NT2/D1 (cell line): ENCODE measurements at regions not wholly inside any gene's neighbourhood (a gene's known extent, or its start where the extent isn't known, plus 50 kb on each side); places are given as distances from the start of the nearest gene placed in this dataset.
"Not testable (repeated sequence)": the region's sequence is repeated elsewhere in the genome, so short reads cannot be mapped to it uniquely, and the experiment has no call there.

ENCODE experiments used
- SUZ12 ChIP-seq: IDR thresholded peaks from 2 replicates; pipeline ENCODE4 v1.6.1; 2011; ENCODE audit not compliant: insufficient read length, insufficient read depth; ENCODE audit errors: extremely low read depth
- YY1 ChIP-seq: IDR thresholded peaks from 2 replicates; pipeline ENCODE4 v1.6.1; 2011; ENCODE audit not compliant: insufficient read length, insufficient read depth
- ZNF274 ChIP-seq: IDR thresholded peaks from 2 replicates; pipeline ENCODE4 v1.6.1; 2011; ENCODE audit warnings: mild to moderate bottlenecking, low read depth, low read length

DNA sequence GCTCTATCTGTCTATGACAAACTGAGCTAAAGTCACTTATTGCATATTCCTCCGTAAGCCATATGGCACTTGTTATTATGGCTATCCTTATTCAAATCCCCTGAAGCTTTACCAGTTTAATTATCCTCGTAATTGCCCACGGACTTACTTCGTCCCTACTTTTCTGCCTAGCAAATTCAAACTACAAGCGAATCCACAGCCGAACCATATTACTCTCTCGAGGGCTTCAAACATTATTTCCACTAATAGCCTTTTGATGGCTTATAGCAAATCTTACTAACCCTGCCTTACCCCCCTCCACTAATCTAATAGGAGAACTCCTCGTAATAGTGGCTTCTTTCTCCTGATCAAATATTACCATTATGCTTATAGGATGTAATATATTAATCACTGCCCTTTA, 63.1 kb upstream of the IMP4 start:
- not testable (repeated sequence) for TF ChIP-seq SUZ12, YY1, ZNF274
